Dendritic cell treated with granulocyte-macrophage colony-stimulating factor and Interleukin-4, amounts not matched to agents 40 ng/mL and 50 ng/mL, for 4 days (primary cell): ENCODE measurements at regions not wholly inside any gene's neighbourhood (a gene's known extent, or its start where the extent isn't known, plus 50 kb on each side); places are given as distances from the start of the nearest gene placed in this dataset.

Experiments
- H3K27ac Mint-ChIP-seq: one replicate; pipeline ENCODE4 v1.8.0; 2022; ENCODE audit warnings: mild to moderate bottlenecking, mixed read lengths
- H3K27me3 Mint-ChIP-seq: one replicate; pipeline ENCODE4 v1.8.0; 2022; ENCODE audit warnings: mild to moderate bottlenecking, mixed read lengths
- H3K36me3 Mint-ChIP-seq: one replicate; pipeline ENCODE4 v1.8.0; 2022; ENCODE audit warnings: low read depth, mixed read lengths
- H3K4me1 Mint-ChIP-seq: one replicate; pipeline ENCODE4 v1.8.0; 2022; ENCODE audit warnings: low read depth, mixed read lengths
- H3K4me3 Mint-ChIP-seq: one replicate; pipeline ENCODE4 v1.8.0; 2022; ENCODE audit warnings: mild to moderate bottlenecking, moderate library complexity, mixed read lengths
- H3K9me3 Mint-ChIP-seq: one replicate; pipeline ENCODE4 v1.8.0; 2022; ENCODE audit warnings: mixed read lengths
- intact Hi-C: fragments of 100-400 bp; cut with micrococcal nuclease; formaldehyde crosslinking; loops from one replicate; pipeline ENCODE4 v1.15.0; 2022

GRCh38 chr21:20779321-20779720 is 218.9 kb upstream of the NCAM2 start:
- no peaks in the 10 kb centered on the region for H3K27me3 Mint-ChIP-seq
- H3K36me3 Mint-ChIP-seq = no peaks in the 10 kb centered on the region
- intact Hi-C loops = no loop called here
- no peak overlapping the region for H3K27ac Mint-ChIP-seq
- no peaks in the 10 kb centered on the region for H3K4me1 Mint-ChIP-seq
- peaks cover 49% of the 10 kb centered on the region for H3K9me3 Mint-ChIP-seq
- no peak overlapping the region for H3K4me3 Mint-ChIP-seq

GRCh38 chr21:20783611-20784010 is 214.6 kb upstream of the NCAM2 start:
- H3K4me1 Mint-ChIP-seq = no peaks in the 10 kb centered on the region
- intact Hi-C loops = no loop called here
- no peaks in the 10 kb centered on the region for H3K27me3 Mint-ChIP-seq
- peaks cover 51% of the 10 kb centered on the region for H3K9me3 Mint-ChIP-seq
- no peak overlapping the region for H3K27ac Mint-ChIP-seq
- no peak overlapping the region for H3K4me3 Mint-ChIP-seq
- H3K36me3 Mint-ChIP-seq = no peaks in the 10 kb centered on the region

GRCh38 chr21:20789729-20790500 is 208.3 kb upstream of the NCAM2 start:
- Mint-ChIP-seq H3K27ac (no peak overlapping the region), H3K4me3 (no peak overlapping the region), H3K27me3 (no peaks in the 10 kb centered on the region), H3K4me1 (no peaks in the 10 kb centered on the region), H3K36me3 (no peaks in the 10 kb centered on the region), H3K9me3 (peaks cover 29% of the 10 kb centered on the region)
- intact Hi-C loops = no loop called here

GRCh38 chr21:20800106-20800505 is 198.1 kb upstream of the NCAM2 start:
- no peak overlapping the region for H3K4me3 Mint-ChIP-seq
- no peaks in the 10 kb centered on the region for H3K36me3 Mint-ChIP-seq
- no peaks in the 10 kb centered on the region for H3K4me1 Mint-ChIP-seq
- intact Hi-C loops = no loop called here
- no peak overlapping the region for H3K27ac Mint-ChIP-seq
- H3K9me3 Mint-ChIP-seq = peaks cover 21% of the 10 kb centered on the region
- no peaks in the 10 kb centered on the region for H3K27me3 Mint-ChIP-seq

GRCh38 chr21:20802201-20802600 is 196.0 kb upstream of the NCAM2 start:
- Mint-ChIP-seq H3K27me3 (no peaks in the 10 kb centered on the region), H3K4me1 (no peaks in the 10 kb centered on the region), H3K4me3 (no peak overlapping the region), H3K27ac (no peak overlapping the region), H3K9me3 (peaks cover 16% of the 10 kb centered on the region), H3K36me3 (no peaks in the 10 kb centered on the region)
- intact Hi-C loops = no loop called here

- H3K36me3 Mint-ChIP-seq = no peaks in the 10 kb centered on the region
- intact Hi-C loops = no loop called here
- no peaks in the 10 kb centered on the region for H3K27me3 Mint-ChIP-seq
- peaks cover 16% of the 10 kb centered on the region for H3K9me3 Mint-ChIP-seq
- no peak overlapping the region for H3K27ac Mint-ChIP-seq
- no peaks in the 10 kb centered on the region for H3K4me1 Mint-ChIP-seq
- H3K4me3 Mint-ChIP-seq = no peak overlapping the region
Observed at GRCh38 chr21:20802631-20803260, 195.5 kb upstream of the NCAM2 start.

- H3K4me3 Mint-ChIP-seq = no peak overlapping the region
- no peak overlapping the region for H3K27ac Mint-ChIP-seq
- no peaks in the 10 kb centered on the region for H3K27me3 Mint-ChIP-seq
- intact Hi-C loops = no loop called here
- H3K4me1 Mint-ChIP-seq = no peaks in the 10 kb centered on the region
- peaks cover 10% of the 10 kb centered on the region for H3K9me3 Mint-ChIP-seq
- no peaks in the 10 kb centered on the region for H3K36me3 Mint-ChIP-seq
Observed at GRCh38 chr21:20811702-20812101, 186.5 kb upstream of the NCAM2 start.

GRCh38 chr21:20814090-20814489 is 184.1 kb upstream of the NCAM2 start:
- Mint-ChIP-seq H3K27ac (no peak overlapping the region), H3K4me1 (no peaks in the 10 kb centered on the region), H3K4me3 (no peak overlapping the region), H3K9me3 (peaks cover 28% of the 10 kb centered on the region), H3K27me3 (no peaks in the 10 kb centered on the region), H3K36me3 (no peaks in the 10 kb centered on the region)
- intact Hi-C loops = no loop called here

GRCh38 chr21:20822666-20823065 is 175.5 kb upstream of the NCAM2 start:
- Mint-ChIP-seq H3K4me3 (no peak overlapping the region), H3K4me1 (no peaks in the 10 kb centered on the region), H3K27me3 (no peaks in the 10 kb centered on the region), H3K36me3 (no peaks in the 10 kb centered on the region), H3K27ac (no peak overlapping the region), H3K9me3 (peaks cover 44% of the 10 kb centered on the region)
- intact Hi-C loops = no loop called here

- Mint-ChIP-seq H3K36me3 (no peaks in the 10 kb centered on the region), H3K4me1 (no peaks in the 10 kb centered on the region), H3K9me3 (peaks cover 9% of the 10 kb centered on the region), H3K27me3 (no peaks in the 10 kb centered on the region), H3K4me3 (no peak overlapping the region), H3K27ac (no peak overlapping the region)
- intact Hi-C loops = no loop called here
Observed at GRCh38 chr21:20852866-20853265, 145.3 kb upstream of the NCAM2 start.

- peaks cover 18% of the 10 kb centered on the region for H3K9me3 Mint-ChIP-seq
- no peaks in the 10 kb centered on the region for H3K36me3 Mint-ChIP-seq
- intact Hi-C loops = no loop called here
- no peaks in the 10 kb centered on the region for H3K4me1 Mint-ChIP-seq
- H3K27ac Mint-ChIP-seq = no peak overlapping the region
- H3K27me3 Mint-ChIP-seq = no peaks in the 10 kb centered on the region
- H3K4me3 Mint-ChIP-seq = no peak overlapping the region
Observed at GRCh38 chr21:20856926-20857325, 141.3 kb upstream of the NCAM2 start.

GRCh38 chr21:20874202-20874601 is 124.0 kb upstream of the NCAM2 start:
- peaks cover 8% of the 10 kb centered on the region for H3K9me3 Mint-ChIP-seq
- no peaks in the 10 kb centered on the region for H3K4me1 Mint-ChIP-seq
- no peaks in the 10 kb centered on the region for H3K36me3 Mint-ChIP-seq
- no peaks in the 10 kb centered on the region for H3K27me3 Mint-ChIP-seq
- intact Hi-C loops = no loop called here
- no peak overlapping the region for H3K27ac Mint-ChIP-seq
- no peak overlapping the region for H3K4me3 Mint-ChIP-seq

- Mint-ChIP-seq H3K27ac (no peak overlapping the region), H3K9me3 (no peaks in the 10 kb centered on the region), H3K27me3 (no peaks in the 10 kb centered on the region), H3K4me1 (no peaks in the 10 kb centered on the region), H3K4me3 (no peak overlapping the region), H3K36me3 (no peaks in the 10 kb centered on the region)
- intact Hi-C loops = no loop called here
Observed at GRCh38 chr21:20875742-20876141, 122.5 kb upstream of the NCAM2 start.

GRCh38 chr21:20877976-20878375 is 120.2 kb upstream of the NCAM2 start:
- no peak overlapping the region for H3K4me3 Mint-ChIP-seq
- no peaks in the 10 kb centered on the region for H3K27me3 Mint-ChIP-seq
- intact Hi-C loops = no loop called here
- H3K9me3 Mint-ChIP-seq = no peaks in the 10 kb centered on the region
- no peaks in the 10 kb centered on the region for H3K36me3 Mint-ChIP-seq
- no peaks in the 10 kb centered on the region for H3K4me1 Mint-ChIP-seq
- H3K27ac Mint-ChIP-seq = no peak overlapping the region
